H9 (cell line): ENCODE measurements at regions not wholly inside any gene's neighbourhood (a gene's known extent, or its start where the extent isn't known, plus 50 kb on each side); places are given as distances from the start of the nearest gene placed in this dataset.

Experiments used
- DNase-seq: peaks from one replicate; pipeline ENCODE4 v3.0.0-alpha.2; 2017
- H2AFZ ChIP-seq: one replicate; pipeline ENCODE4 v1.6.1; 2013; ENCODE audit warnings: mild to moderate bottlenecking, low read length, control low read depth, moderate library complexity
- H2AK5ac ChIP-seq: 2 replicates; pipeline ENCODE4 v1.6.1; 2013; ENCODE audit warnings: low read length, control low read depth, mixed read lengths; ENCODE audit not compliant: insufficient read length
- H2BK120ac ChIP-seq: one replicate; pipeline ENCODE4 v1.6.1; 2013; ENCODE audit warnings: low read depth, mild to moderate bottlenecking, low read length, control low read depth, inconsistent platforms; ENCODE audit not compliant: poor library complexity, severe bottlenecking
- H2BK12ac ChIP-seq: 2 replicates; pipeline ENCODE4 v1.6.1; 2013; ENCODE audit warnings: low read length, control low read depth, mixed read lengths, low read depth; ENCODE audit not compliant: insufficient read length
- H2BK15ac ChIP-seq: 2 replicates; pipeline ENCODE4 v1.6.1; 2013; ENCODE audit warnings: low read depth, low read length, control low read depth
- H2BK20ac ChIP-seq: one replicate; pipeline ENCODE4 v1.6.1; 2013; ENCODE audit warnings: low read depth, mild to moderate bottlenecking, low read length, control low read depth, inconsistent platforms; ENCODE audit not compliant: poor library complexity, severe bottlenecking
- H2BK5ac ChIP-seq: 2 replicates; pipeline ENCODE4 v1.6.1; 2013; ENCODE audit warnings: low read length, control low read depth, mixed read lengths; ENCODE audit not compliant: insufficient read length
- H3K14ac ChIP-seq: 2 replicates; pipeline ENCODE4 v1.6.1; 2013; ENCODE audit warnings: low read length, control low read depth; ENCODE audit not compliant: insufficient read depth
- H3K18ac ChIP-seq: 2 replicates; pipeline ENCODE4 v1.6.1; 2013; ENCODE audit warnings: low read depth, mild to moderate bottlenecking, mixed read lengths, low read length, control low read depth; ENCODE audit not compliant: insufficient read length
- H3K23ac ChIP-seq: 2 replicates; pipeline ENCODE4 v1.6.1; 2013; ENCODE audit warnings: low read length, control low read depth, mixed read lengths, low read depth; ENCODE audit not compliant: insufficient read length
- H3K23me2 ChIP-seq: 2 replicates; pipeline ENCODE4 v1.6.1; 2013; ENCODE audit warnings: low read depth, mild to moderate bottlenecking, mixed read lengths, low read length, control low read depth; ENCODE audit not compliant: insufficient read length, poor library complexity, severe bottlenecking
- H3K27ac ChIP-seq: 2 replicates; pipeline ENCODE4 v1.5.1; 2013; ENCODE audit warnings: low read length, control low read depth, mixed read lengths, low read depth; ENCODE audit not compliant: insufficient read length
- H3K27me3 ChIP-seq: 2 replicates; pipeline ENCODE4 v1.6.1; 2013; ENCODE audit warnings: low read length, control low read depth, inconsistent platforms; ENCODE audit not compliant: insufficient read depth
- H3K4ac ChIP-seq: 2 replicates; pipeline ENCODE4 v1.6.1; 2013; ENCODE audit warnings: low read depth, mild to moderate bottlenecking, control low read depth, inconsistent platforms, low read length, moderate library complexity
- H3K4me1 ChIP-seq: 2 replicates; pipeline ENCODE4 v1.6.1; 2013; ENCODE audit warnings: low read length, control low read depth, inconsistent platforms; ENCODE audit not compliant: insufficient read depth
- H3K4me2 ChIP-seq: 2 replicates; pipeline ENCODE4 v1.6.1; 2013; ENCODE audit warnings: low read length, control low read depth, mixed read lengths; ENCODE audit not compliant: insufficient read length, insufficient read depth
- H3K56ac ChIP-seq: 2 replicates; pipeline ENCODE4 v1.6.1; 2013; ENCODE audit warnings: low read depth, mild to moderate bottlenecking, mixed read lengths, low read length, control low read depth; ENCODE audit not compliant: insufficient read length
- H3K79me1 ChIP-seq: 2 replicates; pipeline ENCODE4 v1.6.1; 2013; ENCODE audit warnings: low read depth, mild to moderate bottlenecking, moderate library complexity, low read length, control low read depth, inconsistent platforms; ENCODE audit not compliant: insufficient read depth, poor library complexity, severe bottlenecking
- H3K79me2 ChIP-seq: 2 replicates; pipeline ENCODE4 v1.6.1; 2013; ENCODE audit warnings: low read length, control low read depth, inconsistent platforms; ENCODE audit not compliant: insufficient read depth
- H3K9ac ChIP-seq: 2 replicates; pipeline ENCODE4 v1.6.1; 2013; ENCODE audit warnings: low read length, control low read depth, mixed read lengths; ENCODE audit not compliant: insufficient read length; ENCODE audit errors: extremely low read depth
- H3K9me3 ChIP-seq: one replicate; pipeline ENCODE4 v1.6.1; 2013; ENCODE audit warnings: low read depth, low read length, inconsistent platforms; ENCODE audit not compliant: control insufficient read depth
- H3T11ph ChIP-seq: one replicate; pipeline ENCODE4 v1.6.1; 2013; ENCODE audit warnings: mild to moderate bottlenecking, low read length, control low read depth, inconsistent platforms
- H4K20me1 ChIP-seq: one replicate; pipeline ENCODE4 v1.6.1; 2013; ENCODE audit not compliant: control insufficient read depth, insufficient read length, insufficient read depth
- H4K5ac ChIP-seq: 2 replicates; pipeline ENCODE4 v1.6.1; 2013; ENCODE audit warnings: low read depth, mild to moderate bottlenecking, mixed read lengths, low read length, control low read depth; ENCODE audit not compliant: insufficient read length
- H4K8ac ChIP-seq: replicated peaks from 2 replicates; pipeline ENCODE4 v1.6.1; 2013; ENCODE audit warnings: low read length, control low read depth, mixed read lengths, low read depth; ENCODE audit not compliant: insufficient read length
- H4K91ac ChIP-seq: 2 replicates; pipeline ENCODE4 v1.6.1; 2013; ENCODE audit warnings: low read depth, mild to moderate bottlenecking, moderate library complexity, mixed read lengths, low read length, control low read depth; ENCODE audit not compliant: insufficient read length
- H3K27ac Mint-ChIP-seq, 3 experiments: 2 replicates in 2 of 3; 3 replicates in 1 of 3; pipeline ENCODE4 v1.8.0; 2020 to 2021; ENCODE audit warnings: mixed read lengths in 3 of 3, mild to moderate bottlenecking in 1 of 3, moderate library complexity in 1 of 3
- H3K27me3 Mint-ChIP-seq: 2 replicates; pipeline ENCODE4 v1.8.0; 2021; ENCODE audit warnings: low read depth, mild to moderate bottlenecking, moderate library complexity, mixed read lengths
- H3K36me3 Mint-ChIP-seq, 3 experiments: 2 replicates in 2 of 3; 3 replicates in 1 of 3; pipeline ENCODE4 v1.8.0; 2020 to 2021; ENCODE audit warnings: low read depth in 3 of 3, mixed read lengths in 3 of 3; ENCODE audit not compliant: insufficient read depth in 1 of 3
- H3K4me1 Mint-ChIP-seq, 2 experiments: 2 replicates each; pipeline ENCODE4 v1.8.0; 2020; ENCODE audit warnings: mixed read lengths in 2 of 2
- H3K4me3 Mint-ChIP-seq, 2 experiments: 2 replicates in 1 of 2; 3 replicates in 1 of 2; pipeline ENCODE4 v1.8.0; 2020 to 2021; ENCODE audit warnings: mild to moderate bottlenecking in 2 of 2, mixed read lengths in 2 of 2, moderate library complexity in 1 of 2
- H3K9me3 Mint-ChIP-seq, 2 experiments: 2 replicates in 1 of 2; 3 replicates in 1 of 2; pipeline ENCODE4 v1.8.0; 2020; ENCODE audit warnings: mild to moderate bottlenecking in 2 of 2, mixed read lengths in 2 of 2, moderate library complexity in 1 of 2
- TF ChIP-seq, protein P1 (sequence below): fragments of 200-600 bp; sonication (generic); conservative IDR thresholded peaks from 3 replicates; pipeline ENCODE4 v1.8.0; 2021; ENCODE audit warnings: antibody characterized with exemption, mild to moderate bottlenecking

DNA sequence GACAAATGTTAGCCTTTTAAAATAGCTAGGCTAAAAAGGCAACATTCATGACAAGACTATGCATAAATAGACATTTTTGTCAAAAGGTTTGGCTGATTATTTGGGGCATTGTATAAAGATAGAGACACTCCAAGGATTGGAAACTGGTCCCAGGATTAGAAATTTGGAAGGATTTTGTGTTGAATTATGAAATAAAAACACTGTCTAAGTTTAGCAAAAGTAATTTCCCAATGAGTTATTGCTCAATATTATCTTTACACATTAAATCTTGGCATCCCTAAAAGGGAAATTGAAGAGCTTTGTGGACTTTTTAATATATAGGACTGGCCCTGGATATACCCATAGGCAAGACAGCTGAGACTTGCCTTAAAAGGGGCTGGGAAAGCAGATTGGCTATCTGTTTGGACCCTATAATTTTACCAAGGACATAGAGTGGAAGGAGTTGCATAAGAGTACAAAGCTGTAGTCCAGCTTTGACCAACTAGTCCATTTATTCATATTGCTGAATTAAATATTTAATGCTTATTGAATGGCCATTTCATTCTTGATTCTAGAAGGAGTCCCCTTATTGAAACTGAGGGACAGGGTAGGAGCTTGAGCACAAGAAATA is 382.7 kb downstream of the METTL15 start:
- Histone ChIP-seq H3K4me1 (no peaks in the 10 kb centered on the region), H2AK5ac (no peak overlapping the region), H2BK5ac (no peak overlapping the region), H3K23ac (no peak overlapping the region), H3K79me2 (no peaks in the 10 kb centered on the region), H4K91ac (no peak overlapping the region), H3T11ph (no peak overlapping the region), H2AFZ (no peak overlapping the region), H3K27ac (no peak overlapping the region), H4K8ac (no peak overlapping the region), H2BK120ac (no peak overlapping the region), H3K79me1 (no peaks in the 10 kb centered on the region), H4K5ac (no peak overlapping the region), H3K4ac (no peak overlapping the region), H2BK15ac (no peak overlapping the region), H3K4me2 (no peak overlapping the region), H2BK12ac (no peak overlapping the region), H3K14ac (no peak overlapping the region), H3K9ac (no peak overlapping the region), H3K27me3 (no peaks in the 10 kb centered on the region), H2BK20ac (no peak overlapping the region), H3K9me3 (no peaks in the 10 kb centered on the region), H3K18ac (no peak overlapping the region), H4K20me1 (no peaks in the 10 kb centered on the region), H3K23me2 (no peaks in the 10 kb centered on the region), H3K56ac (no peak overlapping the region)
- H3K27ac Mint-ChIP-seq, result no peak overlapping the region; a peak in 1 of 7 replicates
- H3K4me1 Mint-ChIP-seq, result no peaks in the 10 kb centered on the region
- H3K36me3 Mint-ChIP-seq, result peaks cover 7 to 11% (median 9%) of the 10 kb centered on the region in 3 experiments; a peak in 5 of 7 replicates
- H3K4me3 Mint-ChIP-seq, result no peak overlapping the region
- no peak for DNase-seq
- H3K9me3 Mint-ChIP-seq, result peaks cover 5 to 15% of the 10 kb centered on the region in 2 experiments; a peak in 4 of 5 replicates
- TF ChIP-seq, protein P1, sequence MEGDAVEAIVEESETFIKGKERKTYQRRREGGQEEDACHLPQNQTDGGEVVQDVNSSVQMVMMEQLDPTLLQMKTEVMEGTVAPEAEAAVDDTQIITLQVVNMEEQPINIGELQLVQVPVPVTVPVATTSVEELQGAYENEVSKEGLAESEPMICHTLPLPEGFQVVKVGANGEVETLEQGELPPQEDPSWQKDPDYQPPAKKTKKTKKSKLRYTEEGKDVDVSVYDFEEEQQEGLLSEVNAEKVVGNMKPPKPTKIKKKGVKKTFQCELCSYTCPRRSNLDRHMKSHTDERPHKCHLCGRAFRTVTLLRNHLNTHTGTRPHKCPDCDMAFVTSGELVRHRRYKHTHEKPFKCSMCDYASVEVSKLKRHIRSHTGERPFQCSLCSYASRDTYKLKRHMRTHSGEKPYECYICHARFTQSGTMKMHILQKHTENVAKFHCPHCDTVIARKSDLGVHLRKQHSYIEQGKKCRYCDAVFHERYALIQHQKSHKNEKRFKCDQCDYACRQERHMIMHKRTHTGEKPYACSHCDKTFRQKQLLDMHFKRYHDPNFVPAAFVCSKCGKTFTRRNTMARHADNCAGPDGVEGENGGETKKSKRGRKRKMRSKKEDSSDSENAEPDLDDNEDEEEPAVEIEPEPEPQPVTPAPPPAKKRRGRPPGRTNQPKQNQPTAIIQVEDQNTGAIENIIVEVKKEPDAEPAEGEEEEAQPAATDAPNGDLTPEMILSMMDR, result no peak
- H3K27me3 Mint-ChIP-seq, result no peaks in the 10 kb centered on the region
